HCT116 (cell line): ENCODE measurements at regions not wholly inside any gene's neighbourhood (a gene's known extent, or its start where the extent isn't known, plus 50 kb on each side); places are given as distances from the start of the nearest gene placed in this dataset.

Source experiments
- ATAC-seq: fragments of 200-7000 bp; cut with Tn5 transposase; 2 replicates; pipeline ENCODE4 v1.9.1; 2020; ENCODE audit warnings: mild to moderate bottlenecking, moderate library complexity
- BruUV-seq: library from RNA; stranded (reverse); fragments of 400-500 nt; replicated peaks from 2 replicates; lab custom pipeline; 2021; lab: Mats Ljungman, UMichigan
- CTCF ChIA-PET: fragments of 300-600 bp; sonication (Branson Sonifier 250); formaldehyde crosslinking; loops from one replicate; lab custom pipeline; 2021; ENCODE audit warnings: antibody characterized with exemption; lab: Charles Lee
- POLR2A ChIA-PET: fragments of 300-600, 350-600 bp; sonication (Branson Sonifier 250); formaldehyde crosslinking; loops from one replicate; lab custom pipeline; 2021; ENCODE audit warnings: antibody characterized with exemption; lab: Charles Lee
- RAD21 ChIA-PET, 2 experiments: fragments of 300-600 bp; sonication (Branson Sonifier 250); formaldehyde crosslinking; loops; one replicate each; lab custom pipeline; 2023; ENCODE audit warnings: low total read pairs in 2 of 2; ENCODE audit not compliant: uncharacterized antibody in 2 of 2, unreplicated experiment in 2 of 2, low non-redundant PET in 1 of 2; lab: Charles Lee
- DNase-seq: peaks from one replicate; pipeline ENCODE4 v3.0.0-alpha.2; 2010; ENCODE audit warnings: low read depth, low spot score
- H2AFZ ChIP-seq: fragments of 200-600 bp; shearing (Covaris generic), sonication (generic); 2 replicates; pipeline ENCODE4 v1.6.1; 2017; ENCODE audit warnings: low read depth, mixed run types, mixed read lengths, antibody characterized with exemption, low read length; ENCODE audit not compliant: poor library complexity, severe bottlenecking
- H3K27ac ChIP-seq: 2 replicates; pipeline ENCODE4 v1.5.1; 2012; ENCODE audit warnings: low read depth, low read length
- H3K27me3 ChIP-seq: fragments of 200-600 bp; sonication (generic); 2 replicates; pipeline ENCODE4 v1.6.1; 2016; ENCODE audit warnings: mixed run types, low read length, mixed read lengths; ENCODE audit not compliant: insufficient read depth
- H3K36me3 ChIP-seq, 2 experiments: fragments of 200-500 bp in 1 of 2; fragments of 200-600 bp in 1 of 2; sonication (Bioruptor generic) in 1 of 2; sonication (generic) in 1 of 2; 2 replicates each; pipeline versions ENCODE4 v1.5.1 to v1.6.1; 2014 to 2016; ENCODE audit warnings: low read length in 2 of 2, inconsistent platforms in 1 of 2, mixed read lengths in 1 of 2, mixed run types in 1 of 2; ENCODE audit not compliant: insufficient read depth in 2 of 2, control insufficient read depth in 1 of 2
- H3K4me1 ChIP-seq, 2 experiments: fragments of 200-600 bp in 1 of 2; sonication (generic) in 1 of 2; 2 replicates each; pipeline versions ENCODE4 v1.5.1 to v1.6.1; 2012 to 2017; ENCODE audit warnings: low read length in 2 of 2, inconsistent platforms in 1 of 2, mild to moderate bottlenecking in 1 of 2, mixed read lengths in 1 of 2, mixed run types in 1 of 2, moderate library complexity in 1 of 2; ENCODE audit not compliant: insufficient read depth in 2 of 2, control insufficient read depth in 1 of 2
- H3K4me2 ChIP-seq: fragments of 200-600 bp; sonication (generic); 2 replicates; pipeline ENCODE4 v1.6.1; 2017; ENCODE audit warnings: mixed run types, low read length, mixed read lengths
- H3K4me3 ChIP-seq, 2 experiments: fragments of 200-600 bp in 1 of 2; sonication (generic) in 1 of 2; replicated peaks in 1 of 2; 2 replicates each; pipeline ENCODE4 v1.5.1; 2011 to 2016; ENCODE audit warnings: low read length in 2 of 2, control low read depth in 1 of 2, low read depth in 1 of 2, mild to moderate bottlenecking in 1 of 2, mixed read lengths in 1 of 2, mixed run types in 1 of 2
- H3K79me2 ChIP-seq: fragments of 200-600 bp; sonication (generic); 2 replicates; pipeline ENCODE4 v1.6.1; 2017; ENCODE audit warnings: mild to moderate bottlenecking, mixed run types, low read length, moderate library complexity, mixed read lengths; ENCODE audit not compliant: insufficient read depth
- H3K9ac ChIP-seq: fragments of 200-600 bp; sonication (generic); 2 replicates; pipeline ENCODE4 v1.6.1; 2016; ENCODE audit warnings: low read length, mixed read lengths
- H3K9me2 ChIP-seq: fragments of 200-600 bp; sonication (generic), shearing (Covaris generic); 2 replicates; pipeline ENCODE4 v1.6.1; 2017; ENCODE audit warnings: mixed run types, mild to moderate bottlenecking, moderate library complexity; ENCODE audit not compliant: insufficient read depth
- H3K9me3 ChIP-seq, 2 experiments: fragments of 200-500 bp in 1 of 2; fragments of 200-600 bp in 1 of 2; sonication (Bioruptor generic) in 1 of 2; sonication (generic) in 1 of 2; 2 replicates each; pipeline ENCODE4 v1.6.1; 2014 to 2017; ENCODE audit warnings: low read length in 2 of 2, mixed read lengths in 2 of 2, inconsistent platforms in 1 of 2, low read depth in 1 of 2, mild to moderate bottlenecking in 1 of 2, mixed run types in 1 of 2, moderate library complexity in 1 of 2; ENCODE audit not compliant: control insufficient read depth in 1 of 2, insufficient read depth in 1 of 2
- H4K20me1 ChIP-seq: fragments of 200-600 bp; sonication (generic), shearing (Covaris generic); 2 replicates; pipeline ENCODE4 v1.6.1; 2017; ENCODE audit warnings: mixed run types, mild to moderate bottlenecking, moderate library complexity; ENCODE audit not compliant: insufficient read depth
- CBX3 ChIP-seq: IDR thresholded peaks from 2 replicates; pipeline ENCODE4 v1.6.1; 2012; ENCODE audit warnings: low read depth
- CTCF ChIP-seq, 3 experiments: fragments of 200-600 bp in 1 of 3; sonication (generic) in 1 of 3; IDR thresholded peaks in 2 of 3; conservative IDR thresholded peaks in 1 of 3; 2 replicates each; pipeline ENCODE4 v1.5.1; 2012 to 2017; ENCODE audit warnings: low read depth in 2 of 3, low read length in 2 of 3, antibody characterized with exemption in 1 of 3, borderline replicate concordance in 1 of 3, control low read depth in 1 of 3, mild to moderate bottlenecking in 1 of 3, mixed read lengths in 1 of 3, mixed run types in 1 of 3, moderate library complexity in 1 of 3; ENCODE audit not compliant: insufficient read depth in 1 of 3
- ELF1 ChIP-seq: IDR thresholded peaks from 2 replicates; pipeline ENCODE4 v1.6.1; 2012; ENCODE audit warnings: low read depth, borderline replicate concordance
- EZH2 ChIP-seq: fragments of 200-600 bp; sonication (generic); IDR thresholded peaks from 2 replicates; pipeline ENCODE4 v1.6.1; 2017; ENCODE audit warnings: antibody characterized with exemption, mixed run types
- JUND ChIP-seq: IDR thresholded peaks from 2 replicates; pipeline ENCODE4 v1.6.1; 2012
- SP1 ChIP-seq: IDR thresholded peaks from 2 replicates; pipeline ENCODE4 v1.6.1; 2012; ENCODE audit warnings: low read depth
- SRF ChIP-seq: IDR thresholded peaks from 2 replicates; pipeline ENCODE4 v1.6.1; 2012; ENCODE audit warnings: low read depth
- TCF7L2 ChIP-seq: IDR thresholded peaks from 2 replicates; pipeline ENCODE4 v1.7.0; 2011; ENCODE audit warnings: borderline replicate concordance, inconsistent platforms; ENCODE audit not compliant: insufficient read depth, insufficient read length; ENCODE audit errors: extremely low read depth
- YY1 ChIP-seq: IDR thresholded peaks from 2 replicates; pipeline ENCODE4 v1.6.1; 2011; ENCODE audit warnings: low read length, low read depth, moderate library complexity, mild to moderate bottlenecking; ENCODE audit not compliant: insufficient replicate concordance; ENCODE audit errors: extremely low read depth
- intact Hi-C: fragments of 100-400 bp; cut with micrococcal nuclease; formaldehyde crosslinking; loops from 2 replicates; pipeline ENCODE4 v1.10.0; 2022
- TF ChIP-seq, protein P1 (sequence below): IDR thresholded peaks from 2 replicates; pipeline ENCODE4 v1.6.1; 2012
- TF ChIP-seq, protein P2 (sequence below): IDR thresholded peaks from 2 replicates; pipeline ENCODE4 v1.6.1; 2012

DNA sequence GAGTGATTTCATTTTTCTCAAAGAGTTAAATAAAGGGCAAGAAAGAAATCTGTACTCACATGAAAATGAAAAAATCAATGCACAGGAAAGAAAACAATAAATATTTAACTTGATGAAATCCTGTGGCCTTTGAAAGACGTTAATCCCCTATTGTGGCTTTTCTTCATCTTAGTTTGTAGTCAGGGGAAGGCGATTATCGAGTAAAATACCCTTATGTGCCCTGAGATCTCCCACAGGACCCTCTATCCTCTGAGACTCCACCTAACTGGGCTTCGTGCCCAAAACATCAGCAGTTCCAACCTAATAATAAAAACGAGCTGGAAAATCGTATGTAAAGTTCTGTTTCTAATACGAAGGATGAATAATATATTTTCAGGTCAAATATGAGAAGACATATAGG is 208.2 kb upstream of the ZC3H12C start:
- CTCF ChIA-PET = no interaction called here
- Histone ChIP-seq H3K27me3 (no peaks in the 10 kb centered on the region), H2AFZ (no peak overlapping the region), H3K4me2 (no peak overlapping the region), H3K9ac (no peak overlapping the region), H3K4me3 (no peak overlapping the region), H3K4me1 (no peaks in the 10 kb centered on the region), H3K9me3 (no peaks in the 10 kb centered on the region), H3K79me2 (no peaks in the 10 kb centered on the region), H4K20me1 (no peaks in the 10 kb centered on the region), H3K36me3 (no peaks in the 10 kb centered on the region), H3K9me2 (no peaks in the 10 kb centered on the region), H3K27ac (no peak overlapping the region)
- ATAC-seq (no peak), DNase-seq (no peak)
- no peak for TF ChIP-seq YY1
- TF ChIP-seq SP1 = no peak
- POLR2A ChIA-PET = no interaction called here
- RAD21 ChIA-PET = no interaction called here
- no TSS peak for BruUV-seq
- intact Hi-C loops = no loop called here

GRCh38 chr11:109892321-109892794 is 200.8 kb upstream of the ZC3H12C start:
- BruUV-seq = no TSS peak
- Histone ChIP-seq H3K9ac (no peak overlapping the region), H2AFZ (no peak overlapping the region), H3K4me2 (no peak overlapping the region), H4K20me1 (no peaks in the 10 kb centered on the region), H3K27ac (no peak overlapping the region), H3K4me3 (no peak overlapping the region), H3K9me3 (no peaks in the 10 kb centered on the region), H3K4me1 (no peaks in the 10 kb centered on the region), H3K9me2 (no peaks in the 10 kb centered on the region), H3K36me3 (no peaks in the 10 kb centered on the region)
- DNase-seq = no peak
- CTCF ChIA-PET = interaction anchor here (0.8 kb wide), 1 partner anchor 47 kb away, joined by 3 read pairs; no protein-coding TSS in a partner anchor
- RAD21 ChIA-PET = no interaction called here
- POLR2A ChIA-PET = no interaction called here
- no peak for TF ChIP-seq SP1
- TF ChIP-seq, all 23 proteins: peak for 0
- ATAC-seq = no peak
- no peaks in the 10 kb centered on the region for H3K79me2 ChIP-seq
- no peaks in the 10 kb centered on the region for H3K27me3 ChIP-seq
- intact Hi-C loops = no loop called here

GRCh38 chr11:109894242-109894641 is 198.9 kb upstream of the ZC3H12C start:
- no peaks in the 10 kb centered on the region for H3K27me3 ChIP-seq
- no peak overlapping the region for H3K4me2 ChIP-seq
- H3K9ac ChIP-seq = no peak overlapping the region
- ATAC-seq (no peak), DNase-seq (no peak)
- no peaks in the 10 kb centered on the region for H3K9me3 ChIP-seq
- ChIA-PET RAD21 (no interaction called here), POLR2A (no interaction called here), CTCF (no interaction called here)
- no peak overlapping the region for H3K27ac ChIP-seq
- no peak overlapping the region for H3K4me3 ChIP-seq
- H3K79me2 ChIP-seq = no peaks in the 10 kb centered on the region
- H3K9me2 ChIP-seq = no peaks in the 10 kb centered on the region
- no peaks in the 10 kb centered on the region for H3K36me3 ChIP-seq
- no TSS peak for BruUV-seq
- H3K4me1 ChIP-seq = no peaks in the 10 kb centered on the region
- no peaks in the 10 kb centered on the region for H4K20me1 ChIP-seq
- intact Hi-C loops = no loop called here
- H2AFZ ChIP-seq = no peak overlapping the region
- TF ChIP-seq, protein P1, sequence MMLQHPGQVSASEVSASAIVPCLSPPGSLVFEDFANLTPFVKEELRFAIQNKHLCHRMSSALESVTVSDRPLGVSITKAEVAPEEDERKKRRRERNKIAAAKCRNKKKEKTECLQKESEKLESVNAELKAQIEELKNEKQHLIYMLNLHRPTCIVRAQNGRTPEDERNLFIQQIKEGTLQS = no peak
- TF ChIP-seq, protein P2, sequence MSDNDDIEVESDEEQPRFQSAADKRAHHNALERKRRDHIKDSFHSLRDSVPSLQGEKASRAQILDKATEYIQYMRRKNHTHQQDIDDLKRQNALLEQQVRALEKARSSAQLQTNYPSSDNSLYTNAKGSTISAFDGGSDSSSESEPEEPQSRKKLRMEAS = no peak
- TF ChIP-seq SRF (no peak), JUND (no peak), TCF7L2 (no peak), EZH2 (no peak), ELF1 (no peak), CTCF (IDR thresholded peaks at IDR 0.05 in 2 of 3, conservative IDR thresholded peaks at IDR 0.05 in 1 of 3; ENCODE audit: borderline replicate concordance in 1 of 3, insufficient read depth in 1 of 3, low read depth in 2 of 3, low read length in 2 of 3) (no peak), CBX3 (no peak), SP1 (no peak)
